ENCODE measurements at regions not wholly inside any gene's neighbourhood (a gene's known extent, or its start where the extent isn't known, plus 50 kb on each side); places are given as distances from the start of the nearest gene placed in this dataset.

- TF ChIP-seq, protein P1, sequence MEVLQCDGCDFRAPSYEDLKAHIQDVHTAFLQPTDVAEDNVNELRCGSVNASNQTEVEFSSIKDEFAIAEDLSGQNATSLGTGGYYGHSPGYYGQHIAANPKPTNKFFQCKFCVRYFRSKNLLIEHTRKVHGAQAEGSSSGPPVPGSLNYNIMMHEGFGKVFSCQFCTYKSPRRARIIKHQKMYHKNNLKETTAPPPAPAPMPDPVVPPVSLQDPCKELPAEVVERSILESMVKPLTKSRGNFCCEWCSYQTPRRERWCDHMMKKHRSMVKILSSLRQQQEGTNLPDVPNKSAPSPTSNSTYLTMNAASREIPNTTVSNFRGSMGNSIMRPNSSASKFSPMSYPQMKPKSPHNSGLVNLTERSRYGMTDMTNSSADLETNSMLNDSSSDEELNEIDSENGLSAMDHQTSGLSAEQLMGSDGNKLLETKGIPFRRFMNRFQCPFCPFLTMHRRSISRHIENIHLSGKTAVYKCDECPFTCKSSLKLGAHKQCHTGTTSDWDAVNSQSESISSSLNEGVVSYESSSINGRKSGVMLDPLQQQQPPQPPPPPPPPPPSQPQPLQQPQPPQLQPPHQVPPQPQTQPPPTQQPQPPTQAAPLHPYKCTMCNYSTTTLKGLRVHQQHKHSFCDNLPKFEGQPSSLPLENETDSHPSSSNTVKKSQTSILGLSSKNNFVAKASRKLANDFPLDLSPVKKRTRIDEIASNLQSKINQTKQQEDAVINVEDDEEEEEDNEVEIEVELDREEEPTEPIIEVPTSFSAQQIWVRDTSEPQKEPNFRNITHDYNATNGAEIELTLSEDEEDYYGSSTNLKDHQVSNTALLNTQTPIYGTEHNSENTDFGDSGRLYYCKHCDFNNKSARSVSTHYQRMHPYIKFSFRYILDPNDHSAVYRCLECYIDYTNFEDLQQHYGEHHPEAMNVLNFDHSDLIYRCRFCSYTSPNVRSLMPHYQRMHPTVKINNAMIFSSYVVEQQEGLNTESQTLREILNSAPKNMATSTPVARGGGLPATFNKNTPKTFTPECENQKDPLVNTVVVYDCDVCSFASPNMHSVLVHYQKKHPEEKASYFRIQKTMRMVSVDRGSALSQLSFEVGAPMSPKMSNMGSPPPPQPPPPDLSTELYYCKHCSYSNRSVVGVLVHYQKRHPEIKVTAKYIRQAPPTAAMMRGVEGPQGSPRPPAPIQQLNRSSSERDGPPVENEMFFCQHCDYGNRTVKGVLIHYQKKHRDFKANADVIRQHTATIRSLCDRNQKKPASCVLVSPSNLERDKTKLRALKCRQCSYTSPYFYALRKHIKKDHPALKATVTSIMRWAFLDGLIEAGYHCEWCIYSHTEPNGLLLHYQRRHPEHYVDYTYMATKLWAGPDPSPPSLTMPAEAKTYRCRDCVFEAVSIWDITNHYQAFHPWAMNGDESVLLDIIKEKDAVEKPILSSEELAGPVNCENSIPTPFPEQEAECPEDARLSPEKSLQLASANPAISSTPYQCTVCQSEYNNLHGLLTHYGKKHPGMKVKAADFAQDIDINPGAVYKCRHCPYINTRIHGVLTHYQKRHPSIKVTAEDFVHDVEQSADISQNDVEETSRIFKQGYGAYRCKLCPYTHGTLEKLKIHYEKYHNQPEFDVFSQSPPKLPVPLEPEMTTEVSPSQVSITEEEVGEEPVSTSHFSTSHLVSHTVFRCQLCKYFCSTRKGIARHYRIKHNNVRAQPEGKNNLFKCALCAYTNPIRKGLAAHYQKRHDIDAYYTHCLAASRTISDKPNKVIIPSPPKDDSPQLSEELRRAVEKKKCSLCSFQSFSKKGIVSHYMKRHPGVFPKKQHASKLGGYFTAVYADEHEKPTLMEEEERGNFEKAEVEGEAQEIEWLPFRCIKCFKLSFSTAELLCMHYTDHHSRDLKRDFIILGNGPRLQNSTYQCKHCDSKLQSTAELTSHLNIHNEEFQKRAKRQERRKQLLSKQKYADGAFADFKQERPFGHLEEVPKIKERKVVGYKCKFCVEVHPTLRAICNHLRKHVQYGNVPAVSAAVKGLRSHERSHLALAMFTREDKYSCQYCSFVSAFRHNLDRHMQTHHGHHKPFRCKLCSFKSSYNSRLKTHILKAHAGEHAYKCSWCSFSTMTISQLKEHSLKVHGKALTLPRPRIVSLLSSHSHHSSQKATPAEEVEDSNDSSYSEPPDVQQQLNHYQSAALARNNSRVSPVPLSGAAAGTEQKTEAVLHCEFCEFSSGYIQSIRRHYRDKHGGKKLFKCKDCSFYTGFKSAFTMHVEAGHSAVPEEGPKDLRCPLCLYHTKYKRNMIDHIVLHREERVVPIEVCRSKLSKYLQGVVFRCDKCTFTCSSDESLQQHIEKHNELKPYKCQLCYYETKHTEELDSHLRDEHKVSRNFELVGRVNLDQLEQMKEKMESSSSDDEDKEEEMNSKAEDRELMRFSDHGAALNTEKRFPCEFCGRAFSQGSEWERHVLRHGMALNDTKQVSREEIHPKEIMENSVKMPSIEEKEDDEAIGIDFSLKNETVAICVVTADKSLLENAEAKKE (CRISPR knock-in tag; IDR thresholded peaks at IDR 0.05): no peak
- TF ChIP-seq ZNF331 (CRISPR knock-in tag; IDR thresholded peaks at IDR 0.05; ENCODE audit: low read depth) (no peak), STAT1 (IDR thresholded peaks at IDR 0.05; ENCODE audit: unreplicated experiment) (no peak), EZH2phosphoT487 (IDR thresholded peaks at IDR 0.05; ENCODE audit: unreplicated experiment) (no peak), JUNB (IDR thresholded peaks at IDR 0.05; ENCODE audit: unreplicated experiment) (no peak), EZH2 (IDR thresholded peaks at IDR 0.05; ENCODE audit: low read depth, unreplicated experiment) (no peak), CREB1 (CRISPR knock-in tag; IDR thresholded peaks at IDR 0.05; ENCODE audit: low read depth) (no peak), REST (IDR thresholded peaks at IDR 0.05; ENCODE audit: unreplicated experiment) (no peak), ZNF114 (CRISPR knock-in tag; IDR thresholded peaks at IDR 0.05) (no peak)
- TF ChIP-seq, protein P2, sequence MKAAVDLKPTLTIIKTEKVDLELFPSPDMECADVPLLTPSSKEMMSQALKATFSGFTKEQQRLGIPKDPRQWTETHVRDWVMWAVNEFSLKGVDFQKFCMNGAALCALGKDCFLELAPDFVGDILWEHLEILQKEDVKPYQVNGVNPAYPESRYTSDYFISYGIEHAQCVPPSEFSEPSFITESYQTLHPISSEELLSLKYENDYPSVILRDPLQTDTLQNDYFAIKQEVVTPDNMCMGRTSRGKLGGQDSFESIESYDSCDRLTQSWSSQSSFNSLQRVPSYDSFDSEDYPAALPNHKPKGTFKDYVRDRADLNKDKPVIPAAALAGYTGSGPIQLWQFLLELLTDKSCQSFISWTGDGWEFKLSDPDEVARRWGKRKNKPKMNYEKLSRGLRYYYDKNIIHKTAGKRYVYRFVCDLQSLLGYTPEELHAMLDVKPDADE (IDR thresholded peaks at IDR 0.05): no peak
These were observed 393.4 kb upstream of the ST8SIA4 start (continued) for GRCh38 chr5:101296477-101296876.
